NCI-H2107 treated with DMSO at 0.1 percent for 48 hours (cell line): ENCODE measurements at regions not wholly inside any gene's neighbourhood (a gene's known extent, or its start where the extent isn't known, plus 50 kb on each side); places are given as distances from the start of the nearest gene placed in this dataset.

Experiments
- DNase-seq: peaks from one replicate; lab custom pipeline; 2025; ENCODE audit not compliant: unreplicated experiment; lab: John Stamatoyannopoulos, UW

DNA sequence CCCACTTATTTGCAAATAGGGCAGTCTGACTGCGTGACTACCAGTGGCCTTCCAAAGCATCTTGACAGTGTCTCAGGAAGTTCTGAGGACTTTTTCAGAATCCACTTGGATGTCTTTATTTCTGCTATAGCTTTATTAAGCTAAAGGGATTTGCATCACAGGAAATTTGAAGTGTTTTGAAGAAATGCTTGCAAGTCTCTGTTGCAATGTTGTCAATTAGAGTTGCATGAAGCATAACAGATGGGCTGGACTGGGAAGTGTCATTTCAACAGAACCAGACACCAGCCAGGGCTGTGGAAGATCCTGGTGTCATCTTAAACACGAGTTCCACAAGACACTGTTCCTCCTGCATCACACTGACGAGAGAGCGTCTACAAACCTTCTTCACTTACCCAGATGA, 224.5 kb downstream of the EN1 start:
- DNase-seq = no peak

DNA sequence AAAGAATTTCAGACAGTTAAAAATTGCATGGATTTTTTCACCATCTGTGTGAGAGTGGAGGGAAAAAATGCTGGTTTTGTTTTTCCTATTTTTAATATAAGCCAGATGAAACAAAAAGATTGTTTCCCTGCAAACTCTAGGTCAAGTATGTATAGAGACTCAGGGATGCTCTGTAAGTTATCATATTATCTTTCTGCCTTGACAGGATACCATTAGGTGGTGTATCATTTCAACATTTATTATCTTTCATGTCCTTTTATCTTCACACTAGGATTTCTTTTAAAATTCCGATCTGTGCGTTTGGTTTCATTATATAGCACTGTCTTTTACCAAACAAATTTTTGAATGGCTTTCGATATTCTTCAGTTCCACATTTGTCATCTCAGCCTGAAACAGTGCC, 225.3 kb downstream of the EN1 start:
- no peak for DNase-seq

DNA sequence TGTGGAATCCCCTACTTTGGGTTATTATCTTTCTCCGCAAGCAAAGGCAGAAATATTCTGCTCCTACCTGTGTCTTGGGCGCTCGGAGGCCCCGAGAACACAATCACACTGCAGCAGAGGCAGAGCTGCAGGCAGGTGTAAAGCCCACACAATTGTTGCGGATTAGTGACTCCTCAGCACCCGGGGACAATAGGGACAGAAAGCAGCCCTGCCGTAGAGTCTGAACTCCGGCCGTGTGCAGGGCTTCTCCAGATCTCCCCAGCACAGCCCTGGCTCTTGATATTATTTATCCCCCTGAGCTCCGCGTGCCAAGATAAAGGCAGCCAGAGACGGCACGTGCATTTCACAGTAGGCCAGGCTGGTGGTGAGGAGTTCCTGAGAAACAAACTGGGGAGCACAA, 229.2 kb downstream of the EN1 start:
- no peak for DNase-seq

DNA sequence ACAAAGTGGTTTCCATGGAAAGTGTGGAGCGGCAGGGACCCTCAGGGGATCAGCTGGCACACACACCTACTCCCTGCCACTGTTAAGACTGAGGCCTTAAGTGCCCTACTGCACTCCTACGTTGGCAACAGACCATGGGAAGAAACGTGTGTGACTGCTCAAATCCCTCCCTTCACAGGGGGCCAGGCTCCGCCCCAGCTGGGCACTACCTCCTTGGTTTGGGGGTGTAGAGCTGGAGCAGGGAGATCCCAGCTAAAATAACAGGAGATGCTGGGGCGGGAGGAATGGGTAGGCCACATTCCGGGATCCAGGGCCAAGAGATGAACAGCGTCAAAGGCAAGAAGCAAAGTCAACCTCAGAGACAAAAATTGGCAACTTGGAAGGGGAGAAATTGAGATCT, 231.0 kb downstream of the EN1 start:
- DNase-seq = no peak

DNA sequence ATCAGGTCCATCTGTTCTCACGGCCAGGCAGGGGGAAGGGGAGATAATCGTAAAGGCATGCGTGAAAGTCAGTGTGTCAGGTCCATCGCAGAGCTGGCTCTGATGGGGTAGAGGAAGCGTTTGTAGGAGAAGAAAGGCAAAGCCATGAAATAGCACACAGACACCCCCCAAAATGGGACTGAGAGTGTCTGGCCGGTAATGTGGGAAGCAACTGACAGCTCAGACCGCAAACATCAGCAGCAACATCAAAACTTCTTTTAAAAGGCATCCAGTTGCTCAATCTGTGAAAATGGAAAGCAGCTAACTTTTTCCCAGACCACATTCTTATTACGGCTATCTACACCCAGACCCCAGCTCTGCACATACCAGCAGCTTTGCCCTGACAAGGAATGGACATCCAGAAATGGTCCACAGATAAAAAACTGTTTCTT, 232.6 kb downstream of the EN1 start:
- no peak for DNase-seq

DNA sequence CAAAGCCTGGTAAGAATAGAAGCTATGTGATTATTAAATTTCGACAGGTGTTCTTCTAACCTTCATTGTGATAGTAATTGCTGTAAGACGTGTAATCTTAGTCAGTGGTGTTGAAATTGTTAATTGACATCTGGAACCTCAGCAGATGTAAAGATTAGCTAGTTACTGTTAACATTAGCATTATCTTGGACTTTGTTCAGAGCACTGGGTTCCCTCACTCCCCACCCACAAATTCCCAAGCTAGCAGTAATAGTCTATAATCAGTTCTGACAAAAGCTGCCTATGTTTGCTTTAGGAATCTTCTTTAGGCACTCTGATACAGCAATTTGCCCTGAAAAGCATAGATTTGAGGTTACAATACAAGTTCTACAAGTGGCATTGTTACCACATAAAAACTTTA, 233.7 kb downstream of the EN1 start:
- no peak for DNase-seq

DNA sequence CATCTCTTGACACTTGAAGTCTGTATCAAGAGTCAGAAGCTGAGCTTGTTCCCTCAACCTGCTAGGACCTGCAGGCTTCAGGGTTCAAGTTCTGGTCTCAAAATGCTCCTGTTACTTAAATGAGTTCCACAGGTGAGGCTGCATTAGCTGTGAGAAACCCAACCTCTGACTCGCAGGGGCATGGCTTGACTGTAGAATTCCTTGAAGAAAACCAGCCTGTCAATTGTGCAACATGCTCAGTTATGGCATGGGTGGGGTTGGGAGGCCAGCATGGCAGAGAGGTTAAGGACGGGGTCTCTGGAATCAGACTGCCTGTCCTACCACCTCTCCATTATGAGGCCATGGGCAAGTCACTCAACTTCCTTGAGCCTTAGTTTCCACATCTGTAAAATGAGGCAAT, 235.8 kb downstream of the EN1 start:
- no peak for DNase-seq

DNA sequence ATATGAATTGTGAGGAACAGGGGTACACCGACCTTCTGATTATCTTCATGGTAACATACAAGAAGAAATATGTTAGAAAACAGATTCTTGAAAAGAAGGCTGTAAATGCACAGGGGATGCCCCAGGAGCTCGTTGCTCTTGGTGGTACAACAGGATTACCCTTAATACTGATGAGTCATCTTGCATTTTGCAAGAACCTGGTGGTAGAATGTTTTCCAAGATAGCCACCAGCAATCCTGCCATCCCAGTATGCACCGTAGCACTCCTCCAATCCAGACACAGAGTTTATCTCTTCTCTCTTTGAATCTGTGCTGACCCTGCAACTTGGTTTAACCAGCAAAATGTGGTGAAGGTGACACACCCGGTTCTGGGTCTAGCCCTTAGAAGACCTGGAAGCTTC, 238.3 kb downstream of the EN1 start:
- DNase-seq = no peak

DNA sequence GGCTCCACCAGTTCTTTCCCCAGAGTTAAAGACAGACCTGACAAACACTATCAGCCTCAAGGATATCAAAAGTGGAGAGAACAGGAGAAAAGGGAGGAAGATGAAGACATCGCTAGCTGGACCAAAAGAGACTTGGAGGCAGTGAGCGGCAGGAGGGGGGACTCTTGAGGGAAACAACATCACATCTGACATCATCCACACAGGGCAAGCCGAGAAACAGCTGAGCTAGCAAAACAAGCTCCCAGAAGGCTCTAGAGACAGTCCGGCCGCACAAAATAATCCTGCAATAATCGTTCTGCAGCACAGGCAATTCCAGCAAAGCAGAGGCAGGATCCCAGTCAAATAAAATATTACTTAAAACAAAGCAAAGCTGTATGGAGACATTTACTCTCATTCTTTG, 239.8 kb downstream of the EN1 start:
- no peak for DNase-seq

DNA sequence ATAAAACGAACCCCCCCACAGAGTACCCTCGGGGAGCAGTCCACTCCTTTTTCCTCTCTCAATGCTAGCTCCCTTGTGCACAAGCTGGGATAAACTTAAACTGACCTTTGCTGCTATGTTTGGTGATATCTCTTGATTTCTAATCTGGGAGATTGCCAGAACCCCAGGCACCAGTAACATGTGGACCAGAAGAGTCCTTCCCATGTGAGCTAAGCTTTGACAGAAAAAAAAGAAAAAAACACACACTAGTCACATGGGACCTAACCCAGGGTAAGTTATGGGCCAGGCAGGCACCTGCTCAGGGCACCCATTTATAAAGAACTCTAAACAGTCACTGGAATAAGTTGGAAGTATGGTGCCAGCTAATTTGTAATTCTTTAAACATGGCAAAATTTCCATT, 242.6 kb downstream of the EN1 start:
- no peak for DNase-seq

DNA sequence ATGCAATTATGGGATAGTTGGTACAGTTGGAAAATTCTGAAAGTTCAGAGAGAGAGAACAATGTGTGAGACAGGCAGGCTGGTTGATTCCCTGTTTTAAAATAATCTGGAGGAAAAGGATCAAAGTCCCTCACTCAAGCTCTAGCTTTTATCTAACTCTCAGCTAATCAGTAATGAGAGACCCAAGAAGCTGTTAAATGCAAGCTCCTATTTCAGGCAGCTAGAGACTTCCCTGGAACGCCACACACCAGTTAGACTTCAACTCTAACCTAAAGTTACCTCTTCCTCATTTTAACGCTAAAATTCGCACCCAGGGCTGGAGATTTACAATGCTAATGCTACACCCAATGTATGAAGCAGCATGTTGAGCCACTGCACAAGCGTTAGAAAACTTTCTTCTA, 243.1 kb downstream of the EN1 start:
- no peak for DNase-seq

DNA sequence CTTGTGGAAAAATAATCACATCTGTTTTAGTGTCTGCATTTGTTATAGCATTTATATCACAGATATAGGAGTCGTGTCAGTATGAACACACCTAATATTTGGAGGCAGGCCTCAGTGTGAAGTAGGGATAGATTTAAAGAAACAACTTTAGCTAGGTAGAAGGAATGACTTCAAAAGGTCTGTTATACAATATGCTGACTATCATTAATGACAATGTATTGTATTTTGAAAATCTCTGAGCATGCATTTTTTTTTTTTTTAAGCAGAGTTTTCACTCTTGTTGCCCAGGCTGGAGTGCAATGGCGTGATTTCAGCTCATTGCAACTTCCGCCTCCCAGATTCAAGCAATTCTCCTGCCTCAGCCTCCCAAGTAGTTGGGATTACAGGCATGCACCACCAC, 248.3 kb downstream of the EN1 start:
- no peak for DNase-seq

DNA sequence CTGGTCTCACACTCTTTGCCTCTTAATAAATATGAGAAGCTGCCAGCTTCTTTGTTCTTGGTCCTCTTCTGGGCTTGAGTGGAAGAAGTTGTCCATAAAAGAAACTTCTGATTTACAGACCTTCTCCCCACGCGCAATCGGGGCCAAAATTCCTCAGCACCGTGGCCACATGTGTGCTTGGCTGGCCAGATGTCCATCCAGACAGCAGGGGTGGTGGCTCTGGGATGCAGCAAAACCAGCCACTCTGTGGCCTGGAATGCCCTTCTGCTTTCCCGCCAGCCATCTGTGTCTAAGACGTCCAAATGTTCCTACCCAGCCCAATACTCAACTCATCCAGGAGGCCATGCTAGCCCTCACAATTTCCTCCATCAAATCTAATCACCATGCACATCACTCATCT, 250.8 kb downstream of the EN1 start:
- DNase-seq = no peak

DNA sequence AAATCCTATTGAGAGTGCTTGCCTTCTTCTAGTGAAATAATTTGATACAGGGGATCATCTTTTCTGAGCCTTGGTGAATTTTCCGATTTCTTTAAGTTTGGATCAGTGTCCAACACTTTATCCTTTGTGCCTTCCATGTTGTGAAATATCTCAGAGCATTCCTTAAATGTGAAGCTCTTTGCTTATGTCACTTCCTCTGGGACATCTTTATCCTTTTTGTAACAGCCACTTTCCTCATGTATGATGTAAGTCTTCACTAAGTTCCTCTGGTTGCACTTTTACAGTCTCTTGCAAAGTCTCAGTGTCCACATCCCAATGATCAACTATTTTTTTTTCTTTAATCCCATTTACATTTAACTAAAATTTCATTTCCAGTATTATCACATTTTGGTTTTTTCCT, 254.2 kb downstream of the EN1 start:
- no peak for DNase-seq

DNA sequence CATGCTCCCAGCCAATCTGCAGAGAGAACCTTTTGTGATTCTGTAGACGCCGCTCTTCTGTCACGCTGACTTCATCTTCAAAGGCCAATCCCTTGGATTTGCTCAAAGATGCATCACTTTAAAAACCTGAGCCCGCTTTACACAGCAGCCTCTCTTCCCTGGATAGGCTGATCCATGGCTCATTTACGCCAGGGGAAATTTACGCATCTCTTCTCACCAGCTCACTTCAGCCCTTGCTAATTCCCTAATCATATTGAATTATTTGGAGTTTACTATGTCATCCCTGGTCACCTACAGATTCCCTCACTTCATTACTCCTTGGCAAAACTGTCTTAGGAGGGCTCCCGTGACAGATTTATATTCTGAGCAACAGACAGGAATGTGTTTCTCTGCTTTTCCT, 256.2 kb downstream of the EN1 start:
- DNase-seq = no peak

DNA sequence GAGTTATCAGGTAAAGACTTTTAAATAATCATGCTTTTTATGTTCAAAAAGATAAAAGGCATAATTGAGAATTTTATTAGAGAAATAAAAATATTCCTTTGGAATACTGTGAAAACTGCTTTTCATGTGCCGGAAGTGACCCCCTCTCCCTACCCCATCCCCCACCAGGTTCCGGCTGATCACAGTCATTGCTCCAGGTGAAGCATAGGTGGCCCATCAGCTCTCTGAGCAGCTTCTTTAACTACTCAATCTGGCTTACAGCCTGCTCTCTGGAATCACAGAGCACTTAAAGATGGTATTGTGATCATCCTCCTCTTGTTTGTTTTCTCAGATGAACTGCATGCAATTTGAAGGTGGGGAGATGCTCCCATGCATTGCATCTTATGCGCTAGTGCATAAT, 257.7 kb downstream of the EN1 start:
- no peak for DNase-seq

DNA sequence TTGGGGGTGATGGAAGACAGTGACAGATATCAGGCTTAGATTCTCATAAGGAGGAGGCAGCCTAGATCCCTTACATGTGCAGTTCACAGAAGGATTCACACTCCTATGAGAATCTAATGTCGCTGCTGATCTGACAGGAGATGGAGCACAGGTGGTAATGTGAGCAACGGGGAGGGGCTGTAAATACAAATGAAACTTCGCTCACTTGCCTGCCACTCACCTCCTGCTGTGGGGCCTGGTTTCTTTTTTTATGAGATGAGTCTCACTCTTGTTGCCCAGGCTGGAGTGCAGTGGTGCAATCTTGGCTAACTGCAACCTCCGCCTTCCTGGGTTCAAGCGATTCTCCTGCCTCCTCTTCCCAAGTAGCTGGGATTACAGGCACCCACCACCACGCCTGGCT, 258.6 kb downstream of the EN1 start:
- DNase-seq = no peak

DNA sequence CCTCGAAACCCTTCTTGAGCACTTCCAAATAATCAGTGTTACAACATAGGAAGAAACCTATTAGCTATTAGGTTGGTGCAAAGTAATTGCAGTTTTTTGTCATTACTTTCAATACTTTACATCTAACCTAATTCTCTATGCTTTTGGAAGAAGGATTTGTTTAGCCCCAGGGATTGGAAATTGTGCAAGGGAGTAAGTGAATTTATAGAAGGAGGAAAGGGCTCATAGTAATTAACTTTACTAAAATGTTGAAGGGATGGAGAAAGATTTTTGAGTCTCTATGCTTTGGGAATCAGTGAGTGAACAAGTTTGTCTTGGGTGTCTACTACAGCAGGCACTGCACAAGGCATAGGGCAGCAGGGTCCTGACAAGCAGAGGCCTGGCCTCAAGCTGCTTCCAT, 261.1 kb downstream of the EN1 start:
- DNase-seq = no peak

DNA sequence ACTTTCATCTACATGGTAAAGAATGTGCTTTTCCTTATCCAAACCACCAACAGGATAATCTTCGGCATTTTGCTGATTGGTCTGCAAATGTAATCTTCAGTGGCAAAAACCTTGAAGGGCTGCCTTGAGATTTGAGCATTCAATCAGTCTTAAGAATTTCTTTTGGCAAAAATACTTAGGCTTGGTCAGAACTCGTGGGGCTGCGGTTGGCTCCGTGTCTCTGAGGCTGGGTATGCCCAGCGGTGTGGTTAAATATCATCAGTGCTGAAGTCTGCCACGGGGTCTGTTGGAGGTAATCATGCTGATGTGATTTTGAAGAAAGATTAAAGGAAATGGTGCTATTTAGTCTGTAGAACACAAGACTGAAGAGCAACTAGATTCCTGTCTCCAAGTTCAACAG, 262.6 kb downstream of the EN1 start:
- DNase-seq = no peak

DNA sequence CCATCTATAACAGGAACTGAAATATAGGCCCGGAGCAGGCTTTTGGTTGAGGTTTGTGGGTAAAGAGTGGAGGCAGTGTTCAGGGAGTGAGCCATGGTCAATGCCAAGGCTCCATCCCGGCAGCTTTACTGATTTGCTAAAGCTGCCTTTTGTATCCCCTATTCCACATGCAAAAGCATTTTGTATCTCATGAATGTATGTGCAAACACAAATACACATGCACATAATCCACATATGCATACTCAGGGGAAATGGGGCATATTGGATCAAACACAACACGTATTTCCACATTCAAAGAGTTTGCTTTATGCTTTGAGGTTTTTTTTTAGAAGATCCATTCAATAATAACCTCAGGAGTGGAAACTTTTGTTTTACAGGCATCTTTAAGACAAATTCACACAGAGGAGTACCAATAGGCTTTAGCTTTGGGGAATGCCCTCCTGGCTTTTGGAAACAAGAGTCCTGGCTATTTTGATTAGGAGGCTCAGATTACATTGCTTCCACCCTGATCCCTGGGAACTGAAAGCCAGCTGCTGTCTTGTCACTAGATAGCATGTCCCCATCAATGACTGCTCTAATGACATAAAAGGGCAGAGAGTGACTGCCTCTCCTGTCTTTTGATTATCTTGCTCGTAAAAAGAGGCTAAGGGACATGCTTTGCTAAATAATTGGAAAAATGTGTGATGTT, 263.2 kb downstream of the EN1 start:
- no peak for DNase-seq

DNA sequence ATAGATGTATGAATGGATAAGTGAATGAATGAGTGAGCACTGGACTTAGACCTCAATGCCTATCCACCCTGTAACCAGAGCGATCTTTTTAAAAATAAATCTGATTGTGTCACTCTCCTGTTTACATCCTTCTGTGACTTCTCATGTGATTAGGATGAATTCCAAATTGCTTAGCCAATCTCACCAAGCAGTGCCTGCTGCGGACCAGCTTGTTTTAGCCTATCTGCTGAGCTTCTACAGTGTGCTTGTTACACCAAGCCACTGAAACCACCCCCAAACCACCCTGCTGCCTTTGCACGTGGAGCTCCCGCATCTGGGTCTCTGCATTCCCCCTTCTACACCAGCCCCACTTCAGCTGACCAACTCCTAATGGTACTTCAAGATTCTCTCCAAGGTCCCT, 265.4 kb downstream of the EN1 start:
- no peak for DNase-seq

DNA sequence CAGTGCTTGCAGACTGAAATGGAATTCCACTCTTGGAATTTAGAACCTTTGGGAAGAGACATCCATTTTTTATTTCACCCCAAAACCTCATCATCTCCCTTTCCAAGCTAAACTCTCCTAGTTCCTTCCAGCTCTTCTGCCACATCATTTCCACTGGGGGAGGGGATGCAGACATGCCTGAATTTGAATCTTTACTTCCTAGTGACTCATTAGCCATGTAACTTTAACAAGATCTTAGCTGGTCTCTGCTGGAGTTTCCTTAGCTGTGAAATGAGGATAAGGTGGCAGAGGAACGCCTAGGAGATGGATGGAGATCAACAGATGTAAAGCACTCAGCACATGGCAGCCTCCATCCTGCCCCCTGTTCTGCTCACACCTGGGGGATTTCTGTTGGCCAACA, 266.8 kb downstream of the EN1 start:
- no peak for DNase-seq

DNA sequence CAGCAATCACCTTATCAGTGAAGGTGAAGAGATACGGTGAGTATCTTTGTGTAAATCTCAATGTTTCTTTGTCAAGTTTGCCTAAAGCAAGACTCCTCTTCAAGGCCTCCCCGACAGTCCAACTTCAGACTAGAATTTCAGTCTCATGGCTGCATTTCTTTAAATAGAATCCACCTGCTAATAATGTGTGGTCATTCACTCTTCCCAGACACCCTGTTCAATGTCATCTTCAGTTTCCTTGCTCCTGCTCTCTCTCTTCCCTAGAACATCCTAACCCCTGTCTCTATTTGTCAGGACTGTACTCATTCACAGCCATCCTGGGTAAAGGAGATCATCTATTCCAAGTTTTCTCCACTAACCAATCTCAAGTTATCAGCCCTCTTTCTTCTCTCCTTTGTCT, 267.3 kb downstream of the EN1 start:
- no peak for DNase-seq

DNA sequence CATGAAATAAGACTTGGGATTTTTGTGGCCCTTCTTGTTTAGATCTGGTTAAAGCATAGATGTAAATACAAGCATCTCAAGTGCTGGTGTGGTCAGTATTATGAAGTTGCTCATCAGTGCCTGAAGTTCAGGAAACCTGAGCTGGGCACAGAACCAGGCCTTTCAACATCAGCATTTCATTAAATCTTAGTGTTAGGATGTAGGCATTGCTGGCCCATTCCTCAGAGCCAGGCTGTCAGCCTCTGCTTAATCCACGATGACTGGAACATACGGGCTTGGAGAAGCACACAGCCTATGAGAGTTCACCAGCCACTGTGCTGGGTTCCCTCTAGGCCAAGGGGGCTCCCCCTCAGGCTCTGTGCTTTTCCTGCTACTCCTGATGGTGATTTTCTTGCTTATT, 270.2 kb downstream of the EN1 start:
- DNase-seq = no peak
